BE2C (cell line): ENCODE measurements at regions not wholly inside any gene's neighbourhood (a gene's known extent, or its start where the extent isn't known, plus 50 kb on each side); places are given as distances from the start of the nearest gene placed in this dataset.

Source experiments
- DNase-seq: peaks from one replicate; pipeline ENCODE4 v3.0.0-alpha.2; 2020
- H3K27me3 ChIP-seq: fragments of 250-450 bp; sonication (Bioruptor Pico); 2 replicates; pipeline ENCODE4 v1.5.1; 2020; ENCODE audit warnings: mild to moderate bottlenecking
- H3K36me3 ChIP-seq: fragments of 250-450 bp; sonication (Bioruptor Pico); 2 replicates; pipeline ENCODE4 v1.5.1; 2020; ENCODE audit warnings: mild to moderate bottlenecking
- H3K4me1 ChIP-seq: fragments of 250-450 bp; sonication (Bioruptor Pico); 2 replicates; pipeline ENCODE4 v1.5.1; 2020
- H3K4me3 ChIP-seq: 2 replicates; pipeline ENCODE4 v1.5.1; 2011; ENCODE audit warnings: low read depth, low read length
- H3K9me3 ChIP-seq: fragments of 250-450 bp; sonication (Bioruptor Pico); 2 replicates; pipeline ENCODE4 v1.5.1; 2020
- TF ChIP-seq, protein P1 (sequence below): IDR thresholded peaks from 2 replicates; pipeline ENCODE4 v1.5.1; 2012; ENCODE audit warnings: mild to moderate bottlenecking, low read depth, low read length

DNA sequence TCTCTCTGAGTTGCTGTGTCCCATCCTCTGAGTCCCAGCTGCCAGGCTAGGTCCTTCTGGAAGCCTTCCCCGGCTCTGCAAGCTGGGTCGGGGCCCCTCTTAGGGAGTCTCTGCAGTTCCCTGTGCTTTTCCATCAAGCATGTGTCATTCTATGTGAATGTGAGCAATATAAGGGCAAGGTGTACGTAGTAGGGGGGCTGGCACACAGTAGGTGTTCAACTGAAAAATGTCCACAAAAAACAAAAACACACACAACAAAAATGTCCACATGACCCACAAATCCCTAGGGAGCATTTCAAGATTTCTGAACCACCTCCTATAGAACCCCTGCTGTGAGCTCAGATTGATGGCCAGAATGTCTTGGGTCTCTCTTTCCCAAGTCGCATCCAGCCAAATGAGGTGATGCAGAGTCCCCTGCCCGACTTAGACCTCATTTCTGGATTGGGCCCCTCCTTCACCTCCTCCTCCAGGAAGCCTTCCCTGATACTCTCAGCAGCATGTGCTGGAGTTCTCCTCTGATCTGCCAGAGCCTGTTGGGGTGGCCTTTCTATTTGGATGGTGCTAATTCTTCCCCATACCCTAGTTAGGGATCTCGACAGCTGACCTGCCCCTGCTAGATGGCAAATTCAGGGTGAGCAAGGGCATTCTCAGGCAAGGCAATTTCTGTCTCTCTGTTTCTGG is 196.1 kb upstream of the LHX5 start:
- no peak overlapping the region for H3K4me3 ChIP-seq
- no peak for DNase-seq
- no peaks in the 10 kb centered on the region for H3K4me1 ChIP-seq
- no peaks in the 10 kb centered on the region for H3K9me3 ChIP-seq
- TF ChIP-seq, protein P1, sequence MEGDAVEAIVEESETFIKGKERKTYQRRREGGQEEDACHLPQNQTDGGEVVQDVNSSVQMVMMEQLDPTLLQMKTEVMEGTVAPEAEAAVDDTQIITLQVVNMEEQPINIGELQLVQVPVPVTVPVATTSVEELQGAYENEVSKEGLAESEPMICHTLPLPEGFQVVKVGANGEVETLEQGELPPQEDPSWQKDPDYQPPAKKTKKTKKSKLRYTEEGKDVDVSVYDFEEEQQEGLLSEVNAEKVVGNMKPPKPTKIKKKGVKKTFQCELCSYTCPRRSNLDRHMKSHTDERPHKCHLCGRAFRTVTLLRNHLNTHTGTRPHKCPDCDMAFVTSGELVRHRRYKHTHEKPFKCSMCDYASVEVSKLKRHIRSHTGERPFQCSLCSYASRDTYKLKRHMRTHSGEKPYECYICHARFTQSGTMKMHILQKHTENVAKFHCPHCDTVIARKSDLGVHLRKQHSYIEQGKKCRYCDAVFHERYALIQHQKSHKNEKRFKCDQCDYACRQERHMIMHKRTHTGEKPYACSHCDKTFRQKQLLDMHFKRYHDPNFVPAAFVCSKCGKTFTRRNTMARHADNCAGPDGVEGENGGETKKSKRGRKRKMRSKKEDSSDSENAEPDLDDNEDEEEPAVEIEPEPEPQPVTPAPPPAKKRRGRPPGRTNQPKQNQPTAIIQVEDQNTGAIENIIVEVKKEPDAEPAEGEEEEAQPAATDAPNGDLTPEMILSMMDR, result no peak
- no peaks in the 10 kb centered on the region for H3K36me3 ChIP-seq
- peaks cover 35% of the 10 kb centered on the region for H3K27me3 ChIP-seq

DNA sequence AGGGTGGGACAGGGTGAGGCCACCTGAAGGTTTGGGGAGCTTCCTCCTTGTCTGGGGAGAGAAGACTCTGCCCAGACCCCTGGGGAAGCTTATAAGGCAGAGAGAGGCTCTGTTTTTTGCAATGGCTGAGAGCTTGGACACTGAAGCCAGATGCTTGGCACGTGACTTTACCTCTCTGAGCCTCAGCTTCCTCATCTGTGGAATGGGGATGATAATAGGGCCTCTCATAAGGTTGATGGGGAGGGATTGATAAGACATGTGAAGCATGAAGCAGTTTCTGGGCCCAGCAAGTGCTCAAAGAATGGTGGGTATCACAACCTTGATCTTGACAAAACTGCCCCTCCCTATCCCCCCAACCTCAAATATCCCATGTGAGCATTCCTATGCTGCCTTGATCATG is 195.4 kb upstream of the LHX5 start:
- H3K4me3 ChIP-seq, result no peak overlapping the region
- H3K27me3 ChIP-seq, result peaks cover 35% of the 10 kb centered on the region
- TF ChIP-seq, protein P1, result no peak
- H3K36me3 ChIP-seq, result no peaks in the 10 kb centered on the region
- DNase-seq, result no peak
- no peaks in the 10 kb centered on the region for H3K9me3 ChIP-seq
- H3K4me1 ChIP-seq, result no peaks in the 10 kb centered on the region

DNA sequence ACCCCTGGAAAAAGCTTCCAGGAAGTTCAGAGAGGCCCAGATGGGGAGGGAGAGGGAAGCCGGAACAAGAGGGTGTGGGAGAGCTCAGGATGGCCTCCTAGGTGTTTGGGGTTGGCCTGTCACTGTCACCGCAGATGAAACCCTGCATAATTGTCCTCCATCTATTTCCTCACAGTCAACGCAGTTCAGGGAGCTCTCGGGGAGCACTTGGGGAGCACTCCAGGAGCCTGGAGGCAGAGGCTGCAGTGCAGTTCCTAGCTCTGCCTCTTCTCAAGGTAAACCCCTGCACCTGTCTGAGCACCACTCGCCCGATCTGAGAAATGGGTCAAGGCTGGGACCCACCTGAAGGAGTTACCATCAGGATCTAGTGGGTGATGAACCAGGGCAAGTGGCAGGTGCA is 194.6 kb upstream of the LHX5 start:
- H3K36me3 ChIP-seq, result no peaks in the 10 kb centered on the region
- peaks cover 32% of the 10 kb centered on the region for H3K27me3 ChIP-seq
- no peak for DNase-seq
- H3K4me3 ChIP-seq, result no peak overlapping the region
- no peaks in the 10 kb centered on the region for H3K4me1 ChIP-seq
- TF ChIP-seq, protein P1, result no peak
- H3K9me3 ChIP-seq, result no peaks in the 10 kb centered on the region

GRCh38 chr12:113665457-113665856 is 193.8 kb upstream of the LHX5 start:
- no peak overlapping the region for H3K4me3 ChIP-seq
- H3K4me1 ChIP-seq, result no peaks in the 10 kb centered on the region
- H3K27me3 ChIP-seq, result peaks cover 25% of the 10 kb centered on the region
- no peaks in the 10 kb centered on the region for H3K9me3 ChIP-seq
- no peak for DNase-seq
- no peaks in the 10 kb centered on the region for H3K36me3 ChIP-seq
- TF ChIP-seq, protein P1, result no peak

DNA sequence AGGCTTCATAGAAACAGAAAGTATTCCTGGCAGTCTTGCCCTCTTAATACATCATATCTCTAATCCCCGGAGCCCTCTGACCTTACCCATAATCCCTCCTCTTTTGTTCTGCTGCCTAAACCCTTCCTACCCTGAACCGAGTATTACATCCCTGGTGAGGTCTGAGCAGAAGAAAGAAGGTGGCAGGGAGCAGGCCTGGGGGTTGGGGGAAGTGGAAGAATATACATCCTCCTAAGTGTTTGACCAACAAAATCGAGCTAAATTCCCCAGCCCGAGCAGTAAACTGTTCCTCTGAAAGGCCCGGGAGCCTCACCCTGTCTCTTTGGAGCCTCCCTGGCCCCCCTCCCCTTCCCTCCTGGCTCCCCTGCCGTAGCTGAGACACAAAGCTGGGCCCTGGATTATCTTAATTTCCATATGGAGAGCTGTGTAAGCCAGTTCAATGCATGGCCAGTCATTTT is 192.6 kb upstream of the LHX5 start:
- no peak overlapping the region for H3K4me3 ChIP-seq
- DNase-seq, result no peak
- peaks cover 24% of the 10 kb centered on the region for H3K27me3 ChIP-seq
- TF ChIP-seq, protein P1, result no peak
- no peaks in the 10 kb centered on the region for H3K36me3 ChIP-seq
- no peaks in the 10 kb centered on the region for H3K4me1 ChIP-seq
- H3K9me3 ChIP-seq, result no peaks in the 10 kb centered on the region

- no peak for DNase-seq
- TF ChIP-seq, protein P1, result no peak
- H3K9me3 ChIP-seq, result no peaks in the 10 kb centered on the region
- no peak overlapping the region for H3K4me3 ChIP-seq
- no peaks in the 10 kb centered on the region for H3K36me3 ChIP-seq
- no peaks in the 10 kb centered on the region for H3K4me1 ChIP-seq
- H3K27me3 ChIP-seq, result peaks cover 20% of the 10 kb centered on the region
These were observed 191.7 kb upstream of the LHX5 start for GRCh38 chr12:113663396-113663795.
